IMR-90 (cell line): ENCODE measurements at regions not wholly inside any gene's neighbourhood (a gene's known extent, or its start where the extent isn't known, plus 50 kb on each side); places are given as distances from the start of the nearest gene placed in this dataset.

ENCODE experiments used
- ATAC-seq: fragments of 200-7000 bp; cut with Tn5 transposase; 2 replicates; pipeline ENCODE4 v1.9.1; 2020; ENCODE audit warnings: low read depth, mild to moderate bottlenecking, moderate library complexity
- BruUV-seq: library from RNA; stranded (reverse); fragments of 400-500 nt; replicated peaks from 2 replicates; lab custom pipeline; 2021; lab: Mats Ljungman, UMichigan
- CTCF ChIA-PET: fragments of 300-600 bp; formaldehyde crosslinking; extraction: SDS; loops from one replicate; lab custom pipeline; 2021; ENCODE audit warnings: antibody characterized with exemption; lab: Yijun Ruan, JAX
- POLR2A ChIA-PET: fragments of 300-600 bp; sonication (Branson Sonifier 250); formaldehyde crosslinking; loops from one replicate; lab custom pipeline; 2022; ENCODE audit warnings: antibody characterized with exemption; ENCODE audit not compliant: unreplicated experiment; lab: Charles Lee
- DNase-seq: peaks from one replicate; pipeline ENCODE4 v3.0.0; 2013
- H2AFZ ChIP-seq: replicated peaks from 2 replicates; pipeline ENCODE3; 2013; ENCODE audit warnings: low read length, mild to moderate bottlenecking; ENCODE audit not compliant: poor library complexity
- H2AK5ac ChIP-seq: 2 replicates; pipeline ENCODE4 v1.6.1; 2013; ENCODE audit warnings: low read depth, low read length, inconsistent platforms
- H2AK9ac ChIP-seq: replicated peaks from 2 replicates; pipeline ENCODE3; 2013; ENCODE audit warnings: mild to moderate bottlenecking, low read depth, low read length, moderate library complexity; ENCODE audit not compliant: poor library complexity
- H2BK120ac ChIP-seq: 2 replicates; pipeline ENCODE4 v1.6.1; 2013; ENCODE audit warnings: low read depth, low read length, inconsistent platforms
- H2BK15ac ChIP-seq: 3 replicates; pipeline ENCODE4 v1.6.1; 2013; ENCODE audit warnings: low read depth, low read length, inconsistent platforms
- H2BK20ac ChIP-seq: 2 replicates; pipeline ENCODE4 v1.6.1; 2013; ENCODE audit warnings: low read depth, mild to moderate bottlenecking, inconsistent platforms, low read length, moderate library complexity
- H2BK5ac ChIP-seq: 2 replicates; pipeline ENCODE4 v1.6.1; 2013; ENCODE audit warnings: mild to moderate bottlenecking, low read depth, low read length, inconsistent platforms; ENCODE audit not compliant: poor library complexity, severe bottlenecking
- H3K14ac ChIP-seq: replicated peaks from 2 replicates; pipeline ENCODE4 v1.6.1; 2013; ENCODE audit warnings: low read depth, low read length, inconsistent platforms
- H3K18ac ChIP-seq: 2 replicates; pipeline ENCODE4 v1.6.1; 2013; ENCODE audit warnings: low read depth, low read length, control low read depth
- H3K23ac ChIP-seq: 2 replicates; pipeline ENCODE4 v1.6.1; 2013; ENCODE audit warnings: low read depth, low read length, inconsistent platforms
- H3K27ac ChIP-seq: 2 replicates; pipeline ENCODE4 v1.5.1; 2013; ENCODE audit warnings: mild to moderate bottlenecking, control low read depth, low read length; ENCODE audit not compliant: insufficient read depth
- H3K27me3 ChIP-seq: 2 replicates; pipeline ENCODE4 v1.6.1; 2013; ENCODE audit warnings: low read length; ENCODE audit not compliant: control insufficient read depth, insufficient read depth
- H3K36me3 ChIP-seq: 2 replicates; pipeline ENCODE4 v1.6.1; 2013; ENCODE audit warnings: low read length, mixed read lengths; ENCODE audit not compliant: control insufficient read depth, insufficient read depth
- H3K4ac ChIP-seq: 2 replicates; pipeline ENCODE4 v1.6.1; 2013; ENCODE audit warnings: low read depth, low read length, inconsistent platforms
- H3K4me1 ChIP-seq: 2 replicates; pipeline ENCODE4 v1.6.1; 2013; ENCODE audit warnings: low read length, mixed read lengths; ENCODE audit not compliant: control insufficient read depth, insufficient read depth
- H3K4me2 ChIP-seq: 2 replicates; pipeline ENCODE4 v1.6.1; 2013; ENCODE audit warnings: low read depth, mild to moderate bottlenecking, control low read depth, low read length, moderate library complexity
- H3K4me3 ChIP-seq: 2 replicates; pipeline ENCODE4 v1.5.1; 2013; ENCODE audit warnings: low read depth, mild to moderate bottlenecking, control low read depth, low read length, moderate library complexity; ENCODE audit not compliant: insufficient read depth
- H3K56ac ChIP-seq: 2 replicates; pipeline ENCODE4 v1.6.1; 2013; ENCODE audit warnings: low read length, inconsistent platforms; ENCODE audit not compliant: insufficient read depth; ENCODE audit errors: extremely low read depth
- H3K79me1 ChIP-seq, 2 experiments: 2 replicates each; pipeline ENCODE4 v1.6.1; 2013; ENCODE audit warnings: low read length in 2 of 2, inconsistent platforms in 1 of 2, low read depth in 1 of 2
- H3K9ac ChIP-seq: 2 replicates; pipeline ENCODE4 v1.6.1; 2013; ENCODE audit warnings: low read depth, low read length, control low read depth
- H3K9me1 ChIP-seq: 2 replicates; pipeline ENCODE4 v1.6.1; 2013; ENCODE audit warnings: low read length, inconsistent platforms; ENCODE audit not compliant: insufficient read depth
- H3K9me3 ChIP-seq: 2 replicates; pipeline ENCODE4 v1.6.1; 2013; ENCODE audit warnings: low read length; ENCODE audit not compliant: control insufficient read depth, insufficient read depth
- H4K20me1 ChIP-seq: 2 replicates; pipeline ENCODE4 v1.6.1; 2013; ENCODE audit warnings: low read length, inconsistent platforms; ENCODE audit not compliant: insufficient read depth
- H4K5ac ChIP-seq: 2 replicates; pipeline ENCODE4 v1.6.1; 2013; ENCODE audit warnings: mild to moderate bottlenecking, low read depth, low read length, control low read depth
- H4K8ac ChIP-seq, 2 experiments: 2 replicates each; pipeline ENCODE4 v1.6.1; 2013; ENCODE audit warnings: low read depth in 2 of 2, low read length in 2 of 2, control low read depth in 1 of 2, inconsistent platforms in 1 of 2
- H4K91ac ChIP-seq: 2 replicates; pipeline ENCODE4 v1.6.1; 2013; ENCODE audit warnings: low read depth, low read length, inconsistent platforms; ENCODE audit not compliant: insufficient read depth
- CEBPB ChIP-seq: IDR thresholded peaks from 2 replicates; pipeline ENCODE4 v1.6.1; 2012; ENCODE audit warnings: low read depth, low read length, improper control_type of control experiment
- CHD1 ChIP-seq: IDR thresholded peaks from 2 replicates; pipeline ENCODE4 v1.6.1; 2012; ENCODE audit warnings: low read depth, low read length, improper control_type of control experiment
- MAFK ChIP-seq: IDR thresholded peaks from 2 replicates; pipeline ENCODE4 v1.6.1; 2012; ENCODE audit warnings: low read depth, low read length, improper control_type of control experiment
- MXI1 ChIP-seq: IDR thresholded peaks from 2 replicates; pipeline ENCODE4 v1.6.1; 2012; ENCODE audit warnings: low read depth, mild to moderate bottlenecking, low read length, moderate library complexity, borderline replicate concordance
- NFE2L2 ChIP-seq: fragments of 150-350 bp; IDR thresholded peaks from 2 replicates; pipeline ENCODE4 v1.6.1; 2016; ENCODE audit warnings: low read depth, mild to moderate bottlenecking, low read length
- POLR2A ChIP-seq: IDR thresholded peaks from 2 replicates; pipeline ENCODE4 v1.6.1; 2012; ENCODE audit warnings: mild to moderate bottlenecking, low read depth, low read length
- RFX5 ChIP-seq: IDR thresholded peaks from 2 replicates; pipeline ENCODE4 v1.8.0; 2012; ENCODE audit warnings: low read depth, mild to moderate bottlenecking, low read length, moderate library complexity
- WGBS, 2 experiments: methylation state at CpG; one replicate each; pipeline versions ENCODE4 v1.1.5 to v1.1.7; 2013; ENCODE audit warnings: missing lambda C conversion rate in 2 of 2; ENCODE audit not compliant: insufficient read length in 1 of 2; ENCODE audit errors: extremely low coverage in 2 of 2; 5-methylcytosine and 5-hydroxymethylcytosine counted together
- dilution Hi-C: fragments of 300-500 bp; cut with HindIII; formaldehyde crosslinking; loops from one replicate; pipeline ENCODE4 v1.14.3; 2018; ENCODE audit warnings: low sequenced_read_pairs; ENCODE audit not compliant: unreplicated experiment
- in situ Hi-C: fragments of 300-500 bp; cut with MboI; formaldehyde crosslinking; loops from 3 replicates; pipeline ENCODE4 v1.14.3; 2019; ENCODE audit warnings: low sequenced_read_pairs, inconsistent platforms, mixed read lengths
- intact Hi-C: fragments of 100-400 bp; cut with micrococcal nuclease; formaldehyde crosslinking; loops from 2 replicates; pipeline ENCODE4 v1.10.0; 2022
- TF ChIP-seq, protein P1 (sequence below): fragments of 150-350 bp; IDR thresholded peaks from 2 replicates; pipeline ENCODE4 v1.6.1; 2017; ENCODE audit warnings: mild to moderate bottlenecking, antibody characterized with exemption, low read length, low read depth

- H4K5ac ChIP-seq, result no peak overlapping the region
- H3K18ac ChIP-seq, result no peak overlapping the region
- 86% methylated on average over 1 of the region's 3 CpGs; no CpG with 5 or more reads in 1 of the 2 experiments for WGBS, 2 experiments
- ATAC-seq, result no peak
- H3K4ac ChIP-seq, result no peak overlapping the region
- no peaks in the 10 kb centered on the region for H3K79me1 ChIP-seq
- H4K20me1 ChIP-seq, result no peaks in the 10 kb centered on the region
- no peaks in the 10 kb centered on the region; the same call in 1 of the 2 replicates for H3K9me3 ChIP-seq
- no peak overlapping the region for H4K8ac ChIP-seq
- BruUV-seq, result no TSS peak
- TF ChIP-seq CEBPB (no peak), CHD1 (no peak), NFE2L2 (no peak), RFX5 (no peak), MAFK (no peak), POLR2A (no peak), MXI1 (no peak)
- TF ChIP-seq, protein P1, sequence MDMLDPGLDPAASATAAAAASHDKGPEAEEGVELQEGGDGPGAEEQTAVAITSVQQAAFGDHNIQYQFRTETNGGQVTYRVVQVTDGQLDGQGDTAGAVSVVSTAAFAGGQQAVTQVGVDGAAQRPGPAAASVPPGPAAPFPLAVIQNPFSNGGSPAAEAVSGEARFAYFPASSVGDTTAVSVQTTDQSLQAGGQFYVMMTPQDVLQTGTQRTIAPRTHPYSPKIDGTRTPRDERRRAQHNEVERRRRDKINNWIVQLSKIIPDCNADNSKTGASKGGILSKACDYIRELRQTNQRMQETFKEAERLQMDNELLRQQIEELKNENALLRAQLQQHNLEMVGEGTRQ, result no peak
- POLR2A ChIA-PET, result no interaction called here
- no peak overlapping the region for H2AK9ac ChIP-seq
- intact Hi-C loops, result no loop called here
- no peak overlapping the region for H2AFZ ChIP-seq
- in situ Hi-C loops, result loop anchor here (5.0 kb wide), 1 partner anchor 316 kb away; no protein-coding TSS in a partner anchor
- H3K4me3 ChIP-seq, result no peak overlapping the region
- no peak overlapping the region for H3K9ac ChIP-seq
- no peaks in the 10 kb centered on the region for H3K9me1 ChIP-seq
- no peak overlapping the region for H3K27ac ChIP-seq
- H2BK20ac ChIP-seq, result no peak overlapping the region
- no peaks in the 10 kb centered on the region for H3K36me3 ChIP-seq
- no peak overlapping the region for H3K23ac ChIP-seq
- H3K14ac ChIP-seq, result no peak overlapping the region
- dilution Hi-C loops, result no loop called here
- H3K56ac ChIP-seq, result no peak overlapping the region
- no peak overlapping the region for H4K91ac ChIP-seq
- no peak overlapping the region for H2BK15ac ChIP-seq
- no peaks in the 10 kb centered on the region for H3K4me1 ChIP-seq
- no peak overlapping the region for H2AK5ac ChIP-seq
- no peak overlapping the region for H3K4me2 ChIP-seq
- no peak overlapping the region for H2BK5ac ChIP-seq
- CTCF ChIA-PET, result no interaction called here
- H2BK120ac ChIP-seq, result no peak overlapping the region
- H3K27me3 ChIP-seq, result no peaks in the 10 kb centered on the region; the same call in 1 of the 2 replicates
- DNase-seq, result no peak
Observed at GRCh38 chrX:151088221-151088620, 88.2 kb upstream of the GPR50 start.
